IPS-11a (cell line): ENCODE measurements at regions not wholly inside any gene's neighbourhood (a gene's known extent, or its start where the extent isn't known, plus 50 kb on each side); places are given as distances from the start of the nearest gene placed in this dataset.
"Not testable (repeated sequence)": the region's sequence is repeated elsewhere in the genome, so short reads cannot be mapped to it uniquely, and the experiment has no call there.

Experiments
- H3K4me3 ChIP-seq: one replicate; pipeline ENCODE4 v1.5.1; 2013; ENCODE audit warnings: low read depth, low read length, control low read depth

DNA sequence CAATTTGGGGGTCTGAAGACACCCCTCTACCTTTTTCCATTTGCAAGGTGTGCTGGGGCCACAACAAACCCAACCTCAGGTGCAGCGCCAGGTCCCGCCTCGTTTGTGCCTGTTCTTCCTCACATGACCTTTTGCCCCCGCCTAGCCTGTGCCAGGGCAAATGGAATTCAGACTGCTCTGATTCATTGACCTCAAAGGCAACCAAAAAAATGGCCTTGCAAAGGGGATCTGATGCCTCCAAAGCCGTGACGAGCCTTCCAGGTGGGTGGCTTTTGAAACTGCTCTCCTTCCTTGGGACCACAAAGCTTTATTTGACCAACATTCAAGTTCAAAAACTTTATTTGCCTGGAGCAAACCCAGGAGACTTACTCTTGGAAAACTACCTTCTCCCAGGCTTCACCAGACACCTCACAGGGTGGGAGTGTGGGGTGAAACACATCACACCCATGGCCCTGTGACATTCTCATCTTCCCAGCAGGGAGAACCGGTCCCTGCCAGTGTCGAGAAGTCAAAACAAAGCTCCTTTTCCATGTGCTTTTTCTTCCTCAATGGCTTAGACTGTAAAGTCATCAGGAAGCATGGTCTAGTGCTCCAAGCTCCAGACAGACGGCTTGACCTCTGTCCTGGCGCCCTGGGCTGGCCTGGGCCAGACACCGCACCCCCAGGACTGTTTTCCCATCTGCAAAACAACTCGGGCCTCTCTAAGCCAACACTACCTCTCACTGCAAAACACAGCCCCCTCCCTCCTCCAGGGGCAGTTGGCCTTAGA is 103.9 kb upstream of the HES1 start:
- H3K4me3 ChIP-seq = no peak overlapping the region

GRCh38 chr3:194032828-194033435 is 103.0 kb upstream of the HES1 start:
- H3K4me3 ChIP-seq = no peak overlapping the region

GRCh38 chr3:194034346-194035336 is 101.3 kb upstream of the HES1 start:
- no peak overlapping the region for H3K4me3 ChIP-seq

DNA sequence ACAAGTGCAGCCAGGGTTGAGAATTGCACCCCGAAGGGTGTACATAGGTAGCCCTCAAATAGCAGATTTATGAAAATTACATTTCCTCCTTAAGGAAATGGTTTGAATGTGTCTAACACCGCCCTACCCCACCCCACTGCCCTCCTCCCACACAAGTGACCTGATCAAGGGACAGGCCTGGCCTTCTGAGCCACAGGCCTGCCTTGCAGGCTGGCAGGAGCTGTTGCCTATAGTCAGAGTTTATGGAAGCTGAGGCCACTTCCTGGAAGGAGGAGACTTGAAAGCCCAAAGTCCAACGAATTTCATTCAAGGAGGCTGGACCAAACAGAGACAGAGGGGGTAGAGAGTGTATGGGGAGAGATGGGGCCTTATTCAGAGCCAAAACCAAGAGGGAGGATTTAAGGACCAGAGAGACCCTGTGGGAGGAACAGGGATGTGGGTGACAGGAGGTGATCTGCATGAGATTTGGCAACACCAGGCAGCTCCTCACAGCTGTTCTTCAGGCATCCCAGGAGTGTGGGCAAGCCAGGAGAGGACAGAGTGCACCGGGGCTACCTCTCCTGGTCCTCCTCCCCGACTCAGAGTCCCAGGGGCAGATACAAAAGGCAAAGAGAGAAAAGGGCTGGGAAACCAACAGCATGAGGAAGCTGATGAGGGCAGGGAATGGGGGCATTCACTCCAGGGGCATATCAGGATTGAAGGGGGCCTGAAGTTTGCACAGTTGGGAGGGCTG is 100.4 kb upstream of the HES1 start:
- no peak overlapping the region for H3K4me3 ChIP-seq

DNA sequence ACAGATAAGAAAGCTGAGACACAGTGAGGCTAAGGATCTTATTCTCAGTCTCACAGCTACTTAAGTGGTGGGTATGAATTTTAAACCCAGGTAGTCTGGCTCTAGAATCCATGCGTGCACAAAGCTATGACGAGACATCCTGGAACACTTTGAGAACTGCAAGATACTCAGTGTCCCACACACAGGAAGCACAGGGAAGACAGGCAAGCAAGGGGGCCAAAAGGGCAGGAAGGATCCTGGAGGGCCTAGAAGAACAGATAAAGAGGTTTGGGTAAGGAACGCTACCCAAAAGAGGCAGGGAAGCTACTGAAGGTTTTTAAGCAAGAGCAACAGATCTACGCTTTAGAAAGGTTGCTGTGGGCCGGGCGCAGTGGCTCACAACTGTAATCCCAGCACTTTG is 99.1 kb upstream of the HES1 start:
- no peak overlapping the region for H3K4me3 ChIP-seq

DNA sequence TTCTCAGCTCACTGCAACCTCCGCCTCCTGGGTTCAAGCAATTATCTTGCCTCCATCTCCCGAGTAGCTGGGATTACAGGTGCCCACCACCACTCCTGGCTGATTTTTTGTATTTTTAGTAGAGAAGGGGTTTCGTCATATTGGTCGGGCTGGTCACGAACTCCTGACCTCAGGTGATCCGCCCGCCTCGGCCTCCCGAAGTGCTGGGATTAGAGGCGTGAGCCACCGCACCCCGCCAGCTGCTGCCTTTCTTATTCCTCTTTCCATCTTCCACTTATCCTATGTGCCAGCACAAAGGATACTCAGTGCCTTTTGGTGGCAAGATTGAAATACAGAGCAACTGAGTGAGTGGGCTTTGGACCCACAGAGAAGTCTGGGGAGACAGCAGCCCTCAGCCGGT is 97.6 kb upstream of the HES1 start:
- H3K4me3 ChIP-seq = not testable (repeated sequence)

GRCh38 chr3:194038960-194039359 is 97.0 kb upstream of the HES1 start:
- no peak overlapping the region for H3K4me3 ChIP-seq

DNA sequence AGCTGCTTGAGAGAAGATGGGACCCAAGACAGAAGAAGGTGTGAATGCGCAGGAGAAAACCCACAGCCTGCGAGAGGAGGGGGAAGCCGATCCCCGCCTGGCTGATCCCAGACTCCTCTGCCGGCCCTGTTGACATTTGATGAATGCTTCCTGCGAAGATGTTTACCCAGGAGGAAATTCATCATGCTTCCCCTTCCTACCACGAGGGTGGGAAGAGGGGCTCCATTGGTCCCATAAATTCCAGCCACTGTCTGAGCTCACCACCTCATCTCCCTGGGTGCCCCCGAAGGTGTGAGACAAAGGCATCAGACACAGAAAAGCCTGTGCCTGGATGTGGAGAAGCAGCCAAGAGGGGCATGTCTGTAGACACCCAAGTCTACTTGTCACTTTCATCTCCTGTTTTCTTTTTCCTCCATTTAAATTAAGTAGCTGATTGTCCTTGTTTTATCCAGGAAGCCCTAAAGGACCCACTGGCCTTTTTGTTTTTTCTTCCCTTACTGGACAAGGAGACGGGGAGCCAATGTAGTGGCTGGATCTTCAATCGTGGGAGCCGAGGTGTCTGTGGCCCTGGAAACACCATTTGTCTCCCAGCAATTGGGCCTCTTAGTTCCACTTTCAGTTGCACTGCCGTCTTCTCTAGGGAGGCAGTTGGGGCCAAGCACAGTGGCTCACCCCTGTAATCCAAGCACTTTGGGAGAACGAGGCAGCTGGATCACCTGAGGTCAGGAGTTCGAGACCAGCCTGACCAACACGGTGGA is 95.3 kb upstream of the HES1 start:
- no peak overlapping the region for H3K4me3 ChIP-seq

DNA sequence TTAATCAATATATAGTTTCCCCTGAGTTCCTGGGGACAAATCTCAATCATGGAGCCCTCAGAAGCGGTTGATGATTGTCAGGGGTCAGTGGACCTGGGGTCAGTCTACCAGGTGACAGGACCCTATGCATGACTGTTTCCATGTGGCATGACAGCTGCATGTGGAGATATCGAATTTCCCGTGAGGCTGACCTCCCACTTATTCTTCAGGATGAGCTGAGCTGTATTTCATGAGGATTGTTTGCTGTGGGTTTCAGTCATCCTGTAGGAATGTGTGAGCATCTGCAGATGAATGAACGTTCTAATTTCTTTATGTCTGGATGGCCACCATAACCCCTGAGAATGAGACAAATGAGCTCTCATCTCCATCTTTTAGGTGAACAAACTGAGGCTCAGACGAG is 93.0 kb upstream of the HES1 start:
- no peak overlapping the region for H3K4me3 ChIP-seq

DNA sequence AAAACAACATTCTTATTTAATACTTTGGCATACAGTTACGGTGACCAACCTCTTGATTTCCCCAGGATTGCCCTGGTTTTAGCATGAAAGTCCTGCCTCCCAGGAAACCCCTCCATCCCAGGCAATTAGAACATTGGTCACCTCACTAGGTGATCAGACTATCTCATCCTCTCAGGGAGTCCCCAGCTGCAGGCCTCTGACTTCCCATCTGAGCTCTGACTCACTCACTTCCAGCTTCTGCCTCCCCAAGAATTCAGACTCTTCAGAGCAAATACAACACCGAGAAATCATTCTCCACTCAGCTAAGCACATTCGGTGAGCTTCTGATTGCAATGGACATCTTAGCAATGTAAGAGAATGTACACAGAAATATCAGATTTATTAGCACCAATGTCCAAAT is 92.4 kb upstream of the HES1 start:
- H3K4me3 ChIP-seq = no peak overlapping the region

- no peak overlapping the region for H3K4me3 ChIP-seq
Observed at GRCh38 chr3:194045289-194045688, 90.7 kb upstream of the HES1 start.

DNA sequence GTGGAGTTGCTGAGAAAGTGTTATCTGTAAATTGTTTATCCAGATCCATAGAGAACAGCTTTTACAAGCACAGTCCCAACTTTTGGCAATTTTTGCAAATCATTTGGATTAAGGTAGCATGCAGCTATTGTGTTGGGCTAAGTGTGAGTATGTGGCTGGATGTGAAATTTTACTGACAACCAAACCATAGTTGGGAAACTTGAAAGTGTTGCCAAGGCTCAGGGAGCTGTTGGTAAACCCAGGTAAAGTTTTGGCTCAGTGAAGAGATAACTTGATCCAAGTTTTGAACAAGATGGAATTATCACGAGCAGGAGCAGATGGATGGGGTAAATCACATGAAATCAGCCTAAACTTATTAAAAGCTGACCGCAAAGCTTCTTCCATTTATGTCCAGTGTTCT is 90.0 kb upstream of the HES1 start:
- H3K4me3 ChIP-seq = no peak overlapping the region

- no peak overlapping the region for H3K4me3 ChIP-seq
Observed at GRCh38 chr3:194046531-194046930, 89.4 kb upstream of the HES1 start.

DNA sequence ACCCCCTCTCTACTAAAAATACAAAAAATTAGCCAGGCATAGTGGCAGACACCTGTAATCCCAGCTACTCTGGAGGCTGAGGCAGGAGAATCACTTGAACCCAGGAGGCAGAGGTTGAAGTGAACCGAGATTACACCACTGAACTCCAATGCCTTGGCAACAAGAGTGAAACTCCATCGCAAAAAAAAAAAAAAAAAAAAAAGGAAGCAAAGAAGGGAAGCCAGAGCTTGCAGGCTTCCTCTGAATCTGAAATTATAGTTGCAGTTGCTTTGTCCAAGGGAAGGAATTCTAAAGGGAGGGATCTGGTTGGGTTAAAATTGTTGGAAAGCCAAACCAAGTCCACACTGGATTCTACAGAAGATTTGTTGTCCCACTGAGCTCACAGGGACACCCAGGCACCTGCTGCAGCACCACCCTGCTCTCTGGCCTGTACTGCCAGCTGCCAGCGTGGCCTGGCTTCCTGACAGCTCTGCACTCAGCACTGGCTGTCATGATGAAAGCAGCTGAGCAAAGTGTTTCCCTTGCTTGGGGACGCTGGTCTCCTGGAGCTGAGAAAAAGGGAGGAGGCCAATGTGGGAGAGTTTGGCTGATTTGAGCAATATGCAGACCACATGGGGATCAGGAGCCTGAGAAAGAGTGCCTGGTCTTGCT is 88.8 kb upstream of the HES1 start:
- H3K4me3 ChIP-seq = no peak overlapping the region

- no peak overlapping the region for H3K4me3 ChIP-seq
Observed at GRCh38 chr3:194049394-194049793, 86.6 kb upstream of the HES1 start.

DNA sequence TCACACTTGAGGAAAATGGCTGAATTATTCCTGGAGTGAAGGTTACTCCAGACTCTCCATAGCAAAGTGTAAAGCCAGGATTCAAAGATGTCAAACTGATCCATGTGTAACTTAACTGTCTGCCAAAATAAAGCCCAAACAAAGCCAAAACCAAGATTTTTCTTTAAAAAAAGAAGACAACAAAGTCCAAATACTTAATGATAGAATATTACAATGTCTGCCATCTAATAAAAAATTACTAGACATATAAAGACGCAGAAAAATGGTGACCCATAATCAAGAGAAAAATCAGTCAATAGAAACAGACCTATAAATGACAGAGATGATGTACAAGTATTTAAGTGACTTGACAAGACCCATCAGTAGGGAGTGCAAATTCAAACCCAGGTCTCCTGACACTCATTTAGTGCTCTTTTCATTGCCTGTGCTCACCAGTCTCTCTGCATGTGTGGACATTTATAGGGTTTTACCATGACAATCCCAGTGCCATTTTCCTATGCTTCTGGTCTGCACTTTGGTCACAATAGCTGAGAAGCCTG is 85.1 kb upstream of the HES1 start:
- H3K4me3 ChIP-seq = no peak overlapping the region

GRCh38 chr3:194051366-194052149 is 84.4 kb upstream of the HES1 start:
- H3K4me3 ChIP-seq = no peak overlapping the region

GRCh38 chr3:194053136-194053535 is 82.8 kb upstream of the HES1 start:
- H3K4me3 ChIP-seq = no peak overlapping the region

DNA sequence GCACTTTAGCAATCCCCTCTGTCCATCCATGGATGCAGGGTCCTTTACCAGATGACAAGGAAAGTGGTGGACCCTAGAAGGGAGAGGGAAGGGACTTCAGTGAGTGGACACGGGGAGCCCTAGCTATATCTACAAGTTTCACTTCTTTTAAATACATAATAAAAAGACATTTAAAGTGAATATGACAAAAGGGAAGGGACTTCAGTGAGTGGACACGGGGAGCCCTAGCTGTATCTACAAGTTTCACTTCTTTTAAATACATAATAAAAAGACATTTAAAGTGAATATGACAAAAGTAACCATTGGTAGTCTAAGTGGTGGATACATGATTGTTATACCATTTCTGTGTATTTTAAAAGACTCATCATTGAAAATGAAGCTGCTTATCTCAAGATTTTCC is 81.9 kb upstream of the HES1 start:
- no peak overlapping the region for H3K4me3 ChIP-seq
